GM12878 (cell line): ENCODE measurements at regions not wholly inside any gene's neighbourhood (a gene's known extent, or its start where the extent isn't known, plus 50 kb on each side); places are given as distances from the start of the nearest gene placed in this dataset.

Experiments
- CEBPB ChIP-seq, 2 experiments: fragments of 150-350 bp in 1 of 2; IDR thresholded peaks; 2 replicates each; pipeline ENCODE4 v1.6.1; 2012 to 2014; ENCODE audit warnings: low read depth in 2 of 2, low read length in 2 of 2, borderline replicate concordance in 1 of 2, inconsistent platforms in 1 of 2
- CTCF ChIP-seq, 3 experiments: IDR thresholded peaks in 2 of 3; conservative IDR thresholded peaks in 1 of 3; 2 replicates each; pipeline ENCODE4 v1.5.1; 2011; ENCODE audit warnings: low read depth in 3 of 3, low read length in 3 of 3, mild to moderate bottlenecking in 3 of 3, control low read depth in 2 of 3, moderate library complexity in 2 of 3, inconsistent platforms in 1 of 3, mixed read lengths in 1 of 3; ENCODE audit not compliant: control insufficient read depth in 2 of 3, insufficient read depth in 1 of 3; ENCODE audit errors: extremely low read depth in 1 of 3
- E4F1 ChIP-seq: fragments of 450-650 bp; IDR thresholded peaks from 2 replicates; pipeline ENCODE4 v1.6.1; 2018; ENCODE audit warnings: borderline replicate concordance, mild to moderate bottlenecking; ENCODE audit not compliant: partially characterized antibody
- EP300 ChIP-seq, 2 experiments: fragments of 150-350 bp in 1 of 2; IDR thresholded peaks; 2 replicates each; pipeline ENCODE4 v1.6.1; 2011 to 2012; ENCODE audit warnings: low read depth in 2 of 2, low read length in 2 of 2, borderline replicate concordance in 1 of 2, improper control_type of control experiment in 1 of 2, inconsistent platforms in 1 of 2; ENCODE audit not compliant: control insufficient read depth in 1 of 2
- MYC ChIP-seq: IDR thresholded peaks from 2 replicates; pipeline ENCODE4 v1.6.1; 2011; ENCODE audit warnings: mild to moderate bottlenecking, low read length, moderate library complexity, inconsistent platforms; ENCODE audit not compliant: insufficient read depth, insufficient replicate concordance, insufficient read length, severe bottlenecking
- PBX3 ChIP-seq: IDR thresholded peaks from 2 replicates; pipeline ENCODE4 v1.6.1; 2011; ENCODE audit warnings: mild to moderate bottlenecking, low read depth, low read length, moderate library complexity; ENCODE audit not compliant: insufficient replicate concordance
- PKNOX1 ChIP-seq: fragments of 450-650 bp; IDR thresholded peaks from 2 replicates; pipeline ENCODE4 v1.6.1; 2016; ENCODE audit warnings: mild to moderate bottlenecking
- POLR2AphosphoS2 ChIP-seq: IDR thresholded peaks from 2 replicates; pipeline ENCODE4 v1.6.1; 2011; ENCODE audit warnings: low read depth, mild to moderate bottlenecking, low read length, improper control_type of control experiment, moderate library complexity
- REST ChIP-seq: IDR thresholded peaks from 2 replicates; pipeline ENCODE4 v1.6.1; 2012; ENCODE audit warnings: mild to moderate bottlenecking, low read depth, low read length
- SP1 ChIP-seq: IDR thresholded peaks from one replicate; pipeline ENCODE4 v1.6.1; 2011; ENCODE audit warnings: low read depth, low read length
- YY1 ChIP-seq: IDR thresholded peaks from 2 replicates; pipeline ENCODE4 v1.6.1; 2011; ENCODE audit warnings: low read depth, mild to moderate bottlenecking, low read length
- ZNF217 ChIP-seq: fragments of 450-650 bp; IDR thresholded peaks from 2 replicates; pipeline ENCODE4 v1.6.1; 2017; ENCODE audit warnings: antibody characterized with exemption, mild to moderate bottlenecking

GRCh38 chr12:87814625-87815024 lies 214.6 kb downstream of the C12orf50 start:
- TF ChIP-seq YY1: no peak
- TF ChIP-seq ZNF217: no peak
- no peak for TF ChIP-seq PKNOX1
- TF ChIP-seq SP1: no peak
- TF ChIP-seq CEBPB (IDR thresholded peaks at IDR 0.05; ENCODE audit: borderline replicate concordance in 1 of 2, low read depth in 2 of 2, low read length in 2 of 2): no peak
- TF ChIP-seq E4F1: no peak
- no peak for TF ChIP-seq MYC
- no peak for TF ChIP-seq CTCF (IDR thresholded peaks at IDR 0.05 in 2 of 3, conservative IDR thresholded peaks at IDR 0.05 in 1 of 3; ENCODE audit: control insufficient read depth in 2 of 3, extremely low read depth in 1 of 3, insufficient read depth in 1 of 3, low read depth in 3 of 3, low read length in 3 of 3)
- no peak for TF ChIP-seq REST
- TF ChIP-seq EP300 (IDR thresholded peaks at IDR 0.05; ENCODE audit: borderline replicate concordance in 1 of 2, control insufficient read depth in 1 of 2, low read depth in 2 of 2, low read length in 2 of 2): no peak
- TF ChIP-seq POLR2AphosphoS2: no peak
- no peak for TF ChIP-seq PBX3
